HG02943 (cell line): ENCODE measurements at regions not wholly inside any gene's neighbourhood (a gene's known extent, or its start where the extent isn't known, plus 50 kb on each side); places are given as distances from the start of the nearest gene placed in this dataset.
A peak's percentile ranks its signal among the peaks of the same experiment; 100 is the strongest.
"Not testable (repeated sequence)": the region's sequence is repeated elsewhere in the genome, so short reads cannot be mapped to it uniquely, and the experiment has no call there.

ENCODE experiments used
- ATAC-seq: cut with Tn5 transposase; IDR thresholded peaks from one replicate; pipeline ENCODE4 v1.9.1; 2021; ENCODE audit warnings: mild to moderate bottlenecking, low read depth, moderate library complexity; ENCODE audit not compliant: unreplicated experiment

GRCh38 chr14:40216976-40217375 lies 784.7 kb upstream of the FBXO33 start:
- ATAC-seq, result no peak

GRCh38 chr14:40216408-40216807 lies 784.2 kb upstream of the FBXO33 start:
- not testable (repeated sequence) for ATAC-seq

- no peak for ATAC-seq
These were observed 781.5 kb upstream of the FBXO33 start for GRCh38 chr14:40213701-40214100.

- ATAC-seq, result no peak
These were observed 772.4 kb upstream of the FBXO33 start for GRCh38 chr14:40204441-40205175.

GRCh38 chr14:40199101-40199500 lies 766.9 kb upstream of the FBXO33 start:
- ATAC-seq, result no peak

- ATAC-seq, result no peak
These were observed 765.1 kb upstream of the FBXO33 start for GRCh38 chr14:40197344-40197743.

GRCh38 chr14:40188006-40188405 lies 755.8 kb upstream of the FBXO33 start:
- no peak for ATAC-seq

GRCh38 chr14:40164083-40164482 lies 731.9 kb upstream of the FBXO33 start:
- ATAC-seq, result no peak

GRCh38 chr14:40139657-40140056 lies 707.4 kb upstream of the FBXO33 start:
- ATAC-seq, result no peak

GRCh38 chr14:40133463-40133862 lies 701.2 kb upstream of the FBXO33 start:
- ATAC-seq, result no peak

GRCh38 chr14:40129159-40129558 lies 696.9 kb upstream of the FBXO33 start:
- no peak for ATAC-seq

GRCh38 chr14:40123816-40124215 lies 691.6 kb upstream of the FBXO33 start:
- ATAC-seq, result no peak

GRCh38 chr14:40122968-40123648 lies 690.9 kb upstream of the FBXO33 start:
- ATAC-seq, result peak; percentile 60

- no peak for ATAC-seq
These were observed 687.5 kb upstream of the FBXO33 start for GRCh38 chr14:40119765-40120164.

GRCh38 chr14:40119321-40119720 lies 687.1 kb upstream of the FBXO33 start:
- no peak for ATAC-seq

GRCh38 chr14:40115583-40115982 lies 683.4 kb upstream of the FBXO33 start:
- no peak for ATAC-seq

GRCh38 chr14:40113671-40114070 lies 681.4 kb upstream of the FBXO33 start:
- no peak for ATAC-seq

- ATAC-seq, result no peak
These were observed 668.4 kb upstream of the FBXO33 start for GRCh38 chr14:40100544-40101196.

GRCh38 chr14:40099316-40099715 lies 667.1 kb upstream of the FBXO33 start:
- ATAC-seq, result no peak

- ATAC-seq, result no peak
These were observed 666.2 kb upstream of the FBXO33 start for GRCh38 chr14:40098468-40098867.

- no peak for ATAC-seq
These were observed 664.7 kb upstream of the FBXO33 start for GRCh38 chr14:40096968-40097367.

GRCh38 chr14:40093800-40094199 lies 661.6 kb upstream of the FBXO33 start:
- ATAC-seq, result no peak
